ENCODE measurements at regions not wholly inside any gene's neighbourhood (a gene's known extent, or its start where the extent isn't known, plus 50 kb on each side); places are given as distances from the start of the nearest gene placed in this dataset.

DNA sequence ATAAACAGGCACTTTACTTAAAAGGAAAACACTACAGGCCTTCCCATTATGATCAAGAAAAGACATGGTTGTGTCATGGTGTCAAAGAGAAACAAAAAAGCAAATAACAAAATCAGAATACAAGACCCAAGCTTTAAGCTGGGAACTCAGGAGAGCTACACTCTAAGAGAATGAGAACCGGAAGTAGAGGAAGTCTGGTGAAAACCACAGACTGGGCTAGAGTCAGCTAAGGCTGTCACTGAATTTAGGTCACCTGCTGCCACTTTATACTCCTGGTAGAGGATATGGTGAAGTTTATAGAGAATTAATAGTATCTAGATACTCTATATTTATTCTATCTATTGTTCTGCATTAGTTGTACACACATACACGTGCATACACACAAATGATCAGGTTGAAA, 971.7 kb downstream of the FLRT2 start:
- no peak overlapping the region for H2AFZ ChIP-seq (ENCODE audit: low read length)
- no peaks in the 10 kb centered on the region for H3K4me1 ChIP-seq (ENCODE audit: insufficient read depth, low read length)
- H3K4me3 ChIP-seq (replicated peaks in 1 of 3; ENCODE audit: insufficient read depth in 1 of 3, low read depth in 2 of 3, low read length in 3 of 3): no peak overlapping the region
- in situ Hi-C loops (cut with HindIII; ENCODE audit: extremely low pct_ligation_motif_present, low pct_unique_long_range_greater_than_20kb): no loop called here
- ChIA-PET CTCF (ENCODE audit: low intra/inter-chr PET ratio, low total read pairs) (no interaction called here), POLR2A (no interaction called here)
- no peak for TF ChIP-seq ZNF616 (CRISPR knock-in tag; IDR thresholded peaks at IDR 0.05; ENCODE audit: low read depth)
- TF ChIP-seq, protein P1, sequence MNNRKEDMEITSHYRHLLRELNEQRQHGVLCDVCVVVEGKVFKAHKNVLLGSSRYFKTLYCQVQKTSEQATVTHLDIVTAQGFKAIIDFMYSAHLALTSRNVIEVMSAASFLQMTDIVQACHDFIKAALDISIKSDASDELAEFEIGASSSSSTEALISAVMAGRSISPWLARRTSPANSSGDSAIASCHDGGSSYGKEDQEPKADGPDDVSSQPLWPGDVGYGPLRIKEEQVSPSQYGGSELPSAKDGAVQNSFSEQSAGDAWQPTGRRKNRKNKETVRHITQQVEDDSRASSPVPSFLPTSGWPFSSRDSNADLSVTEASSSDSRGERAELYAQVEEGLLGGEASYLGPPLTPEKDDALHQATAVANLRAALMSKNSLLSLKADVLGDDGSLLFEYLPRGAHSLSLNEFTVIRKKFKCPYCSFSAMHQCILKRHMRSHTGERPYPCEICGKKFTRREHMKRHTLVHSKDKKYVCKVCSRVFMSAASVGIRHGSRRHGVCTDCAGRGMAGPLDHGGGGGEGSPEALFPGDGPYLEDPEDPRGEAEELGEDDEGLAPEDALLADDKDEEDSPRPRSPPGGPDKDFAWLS (CRISPR knock-in tag; IDR thresholded peaks at IDR 0.05; ENCODE audit: borderline replicate concordance): no peak
- TF ChIP-seq, protein P2, sequence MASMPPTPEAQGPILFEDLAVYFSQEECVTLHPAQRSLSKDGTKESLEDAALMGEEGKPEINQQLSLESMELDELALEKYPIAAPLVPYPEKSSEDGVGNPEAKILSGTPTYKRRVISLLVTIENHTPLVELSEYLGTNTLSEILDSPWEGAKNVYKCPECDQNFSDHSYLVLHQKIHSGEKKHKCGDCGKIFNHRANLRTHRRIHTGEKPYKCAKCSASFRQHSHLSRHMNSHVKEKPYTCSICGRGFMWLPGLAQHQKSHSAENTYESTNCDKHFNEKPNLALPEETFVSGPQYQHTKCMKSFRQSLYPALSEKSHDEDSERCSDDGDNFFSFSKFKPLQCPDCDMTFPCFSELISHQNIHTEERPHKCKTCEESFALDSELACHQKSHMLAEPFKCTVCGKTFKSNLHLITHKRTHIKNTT (CRISPR knock-in tag; IDR thresholded peaks at IDR 0.05): no peak
- no peak for TF ChIP-seq ZNF24 (IDR thresholded peaks at IDR 0.05)
- TF ChIP-seq KDM2A (CRISPR knock-in tag; IDR thresholded peaks at IDR 0.05; ENCODE audit: borderline replicate concordance, low read depth): no peak
- TF ChIP-seq ZNF276 (CRISPR knock-in tag; IDR thresholded peaks at IDR 0.05; ENCODE audit: low read depth): no peak
- TF ChIP-seq ARHGAP35 (CRISPR knock-in tag; IDR thresholded peaks at IDR 0.05; ENCODE audit: borderline replicate concordance): no peak
- TF ChIP-seq ARID2 (CRISPR knock-in tag; IDR thresholded peaks at IDR 0.05; ENCODE audit: borderline replicate concordance): no peak
- TF ChIP-seq RFXAP (CRISPR knock-in tag; IDR thresholded peaks at IDR 0.05; ENCODE audit: borderline replicate concordance): no peak
- TF ChIP-seq HDAC6 (IDR thresholded peaks at IDR 0.05; ENCODE audit: low read depth, low read length): no peak
- TF ChIP-seq, protein P3, sequence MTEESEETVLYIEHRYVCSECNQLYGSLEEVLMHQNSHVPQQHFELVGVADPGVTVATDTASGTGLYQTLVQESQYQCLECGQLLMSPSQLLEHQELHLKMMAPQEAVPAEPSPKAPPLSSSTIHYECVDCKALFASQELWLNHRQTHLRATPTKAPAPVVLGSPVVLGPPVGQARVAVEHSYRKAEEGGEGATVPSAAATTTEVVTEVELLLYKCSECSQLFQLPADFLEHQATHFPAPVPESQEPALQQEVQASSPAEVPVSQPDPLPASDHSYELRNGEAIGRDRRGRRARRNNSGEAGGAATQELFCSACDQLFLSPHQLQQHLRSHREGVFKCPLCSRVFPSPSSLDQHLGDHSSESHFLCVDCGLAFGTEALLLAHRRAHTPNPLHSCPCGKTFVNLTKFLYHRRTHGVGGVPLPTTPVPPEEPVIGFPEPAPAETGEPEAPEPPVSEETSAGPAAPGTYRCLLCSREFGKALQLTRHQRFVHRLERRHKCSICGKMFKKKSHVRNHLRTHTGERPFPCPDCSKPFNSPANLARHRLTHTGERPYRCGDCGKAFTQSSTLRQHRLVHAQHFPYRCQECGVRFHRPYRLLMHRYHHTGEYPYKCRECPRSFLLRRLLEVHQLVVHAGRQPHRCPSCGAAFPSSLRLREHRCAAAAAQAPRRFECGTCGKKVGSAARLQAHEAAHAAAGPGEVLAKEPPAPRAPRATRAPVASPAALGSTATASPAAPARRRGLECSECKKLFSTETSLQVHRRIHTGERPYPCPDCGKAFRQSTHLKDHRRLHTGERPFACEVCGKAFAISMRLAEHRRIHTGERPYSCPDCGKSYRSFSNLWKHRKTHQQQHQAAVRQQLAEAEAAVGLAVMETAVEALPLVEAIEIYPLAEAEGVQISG (CRISPR knock-in tag; IDR thresholded peaks at IDR 0.05): no peak
- no peak for TF ChIP-seq CENPBD1 (CRISPR knock-in tag; IDR thresholded peaks at IDR 0.05; ENCODE audit: borderline replicate concordance, low read depth)
- no peak for TF ChIP-seq ZNF660 (CRISPR knock-in tag; IDR thresholded peaks at IDR 0.05; ENCODE audit: borderline replicate concordance, low read depth)
- no peak for FAIRE-seq
- no TSS peak for BruUV-seq (replicated peaks)
- no peaks in the 10 kb centered on the region for H3K27me3 ChIP-seq (ENCODE audit: control insufficient read depth in 1 of 2, insufficient read depth in 2 of 2, low read length in 2 of 2)
- WGBS (ENCODE audit: low lambda C conversion rate): 33% methylated on average over 2 of the region's 2 CpGs
- H3K9ac ChIP-seq (ENCODE audit: insufficient read depth, low read depth, low read length): no peak overlapping the region
- H3K27ac ChIP-seq (ENCODE audit: extremely low read length, insufficient read depth, low read length): no peak overlapping the region
- no peaks in the 10 kb centered on the region for H3K9me3 ChIP-seq (ENCODE audit: low read length)
- H4K20me1 ChIP-seq (ENCODE audit: insufficient read depth, low read length): no peaks in the 10 kb centered on the region
- intact Hi-C loops (cut with micrococcal nuclease; ENCODE audit: unreplicated experiment): no loop called here
- no peaks in the 10 kb centered on the region for H3K79me2 ChIP-seq (ENCODE audit: insufficient read depth, low read length)
- H3K36me3 ChIP-seq (replicated peaks in 1 of 2; ENCODE audit: control insufficient read depth in 1 of 2, insufficient read depth in 2 of 2, low read length in 2 of 2): no peaks in the 10 kb centered on the region
- no peak overlapping the region for H3K4me2 ChIP-seq (ENCODE audit: low read depth, low read length)
- no peak for ATAC-seq
- DNase-seq (ENCODE audit: low spot score): no peak
